Osteoblast (primary cell): ENCODE measurements at regions not wholly inside any gene's neighbourhood (a gene's known extent, or its start where the extent isn't known, plus 50 kb on each side); places are given as distances from the start of the nearest gene placed in this dataset.

ENCODE experiments used
- DNase-seq: peaks from one replicate; pipeline ENCODE4 v3.0.0; 2011; ENCODE audit warnings: low spot score, mixed read lengths; ENCODE audit not compliant: insufficient read length; ENCODE audit errors: missing footprints
- H2AFZ ChIP-seq: 2 replicates; pipeline ENCODE4 v1.6.0; 2011; ENCODE audit warnings: mild to moderate bottlenecking, low read length
- H3K27ac ChIP-seq: 2 replicates; pipeline ENCODE4 v1.5.1; 2011; ENCODE audit warnings: mild to moderate bottlenecking, low read depth, low read length, moderate library complexity
- H3K27me3 ChIP-seq: 2 replicates; pipeline ENCODE4 v1.6.0; 2012; ENCODE audit warnings: mild to moderate bottlenecking, control low read depth, inconsistent platforms, low read length, moderate library complexity; ENCODE audit not compliant: insufficient read depth
- H3K36me3 ChIP-seq: 2 replicates; pipeline ENCODE4 v1.5.1; 2011; ENCODE audit warnings: mild to moderate bottlenecking, low read length, control low read depth, moderate library complexity; ENCODE audit not compliant: insufficient read depth
- H3K4me1 ChIP-seq: 2 replicates; pipeline ENCODE4 v1.5.1; 2011; ENCODE audit warnings: mild to moderate bottlenecking, low read length, control low read depth, moderate library complexity; ENCODE audit not compliant: insufficient read depth
- H3K4me2 ChIP-seq: 2 replicates; pipeline ENCODE4 v1.6.0; 2011; ENCODE audit warnings: mild to moderate bottlenecking, low read length; ENCODE audit not compliant: insufficient read depth
- H3K4me3 ChIP-seq: fragments of 200-600 bp; sonication (generic); 3 replicates; pipeline ENCODE4 v1.5.1; 2012; ENCODE audit warnings: mild to moderate bottlenecking, low read length, inconsistent platforms; ENCODE audit not compliant: insufficient read depth
- H3K79me2 ChIP-seq: 2 replicates; pipeline ENCODE4 v1.6.0; 2012; ENCODE audit warnings: mild to moderate bottlenecking, low read length, control low read depth, inconsistent platforms; ENCODE audit not compliant: insufficient read depth
- H3K9me3 ChIP-seq: 2 replicates; pipeline ENCODE4 v1.5.1; 2011; ENCODE audit warnings: low read depth, low read length, control low read depth
- H4K20me1 ChIP-seq: 2 replicates; pipeline ENCODE4 v1.6.0; 2012; ENCODE audit warnings: mild to moderate bottlenecking, low read length, control low read depth; ENCODE audit not compliant: insufficient read depth
- TF ChIP-seq, protein P1 (sequence below): IDR thresholded peaks from 2 replicates; pipeline ENCODE4 v1.5.1; 2011; ENCODE audit warnings: mild to moderate bottlenecking, low read depth, low read length, moderate library complexity; ENCODE audit errors: extremely low read depth

DNA sequence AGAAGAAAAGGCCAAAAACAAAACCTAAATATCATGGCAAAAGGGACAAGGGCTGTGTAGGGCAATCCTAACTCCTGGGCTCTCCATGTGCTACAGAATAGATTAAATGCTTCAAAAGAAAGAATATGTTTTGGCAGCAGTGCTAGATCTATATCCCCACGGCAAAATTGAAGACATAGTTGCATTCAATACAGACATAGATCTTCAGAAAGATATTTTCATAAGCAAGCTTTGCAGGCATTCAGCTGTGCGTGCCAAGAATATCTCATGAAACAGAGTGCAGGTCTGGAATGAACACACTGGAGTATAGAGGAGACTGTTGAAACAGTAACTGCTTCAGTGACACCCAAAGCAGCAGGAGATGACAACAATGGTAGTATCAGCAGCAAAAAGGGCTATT, 1476.9 kb downstream of the ARAP2 start:
- H3K4me3 ChIP-seq, result no peak overlapping the region
- no peak for DNase-seq
- H3K36me3 ChIP-seq, result no peaks in the 10 kb centered on the region
- TF ChIP-seq, protein P1, sequence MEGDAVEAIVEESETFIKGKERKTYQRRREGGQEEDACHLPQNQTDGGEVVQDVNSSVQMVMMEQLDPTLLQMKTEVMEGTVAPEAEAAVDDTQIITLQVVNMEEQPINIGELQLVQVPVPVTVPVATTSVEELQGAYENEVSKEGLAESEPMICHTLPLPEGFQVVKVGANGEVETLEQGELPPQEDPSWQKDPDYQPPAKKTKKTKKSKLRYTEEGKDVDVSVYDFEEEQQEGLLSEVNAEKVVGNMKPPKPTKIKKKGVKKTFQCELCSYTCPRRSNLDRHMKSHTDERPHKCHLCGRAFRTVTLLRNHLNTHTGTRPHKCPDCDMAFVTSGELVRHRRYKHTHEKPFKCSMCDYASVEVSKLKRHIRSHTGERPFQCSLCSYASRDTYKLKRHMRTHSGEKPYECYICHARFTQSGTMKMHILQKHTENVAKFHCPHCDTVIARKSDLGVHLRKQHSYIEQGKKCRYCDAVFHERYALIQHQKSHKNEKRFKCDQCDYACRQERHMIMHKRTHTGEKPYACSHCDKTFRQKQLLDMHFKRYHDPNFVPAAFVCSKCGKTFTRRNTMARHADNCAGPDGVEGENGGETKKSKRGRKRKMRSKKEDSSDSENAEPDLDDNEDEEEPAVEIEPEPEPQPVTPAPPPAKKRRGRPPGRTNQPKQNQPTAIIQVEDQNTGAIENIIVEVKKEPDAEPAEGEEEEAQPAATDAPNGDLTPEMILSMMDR, result no peak
- no peaks in the 10 kb centered on the region for H4K20me1 ChIP-seq
- no peak overlapping the region for H3K27ac ChIP-seq
- H2AFZ ChIP-seq, result no peak overlapping the region
- H3K9me3 ChIP-seq, result peaks cover 3% of the 10 kb centered on the region
- no peak overlapping the region for H3K4me2 ChIP-seq
- no peaks in the 10 kb centered on the region for H3K79me2 ChIP-seq
- H3K27me3 ChIP-seq, result no peaks in the 10 kb centered on the region
- no peaks in the 10 kb centered on the region for H3K4me1 ChIP-seq

DNA sequence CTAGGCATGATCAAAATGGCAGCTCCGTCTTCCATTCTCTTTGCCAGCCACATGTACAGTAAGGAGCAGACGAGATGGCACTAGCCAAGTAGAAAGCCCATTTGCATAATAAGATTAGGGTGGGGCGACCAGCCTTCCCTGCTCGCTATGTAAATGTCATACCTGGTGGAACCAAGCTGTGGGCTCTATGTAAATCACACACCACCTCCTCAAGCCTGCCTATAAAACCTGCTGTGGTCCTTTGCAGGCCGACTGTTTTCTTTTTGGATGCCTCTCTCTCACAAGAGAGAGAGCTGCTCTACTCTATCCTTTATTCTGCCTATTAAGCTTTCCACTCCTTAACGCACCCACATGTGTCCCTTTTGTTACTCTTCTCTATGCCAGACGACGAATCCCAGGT, 1472.7 kb downstream of the ARAP2 start:
- no peaks in the 10 kb centered on the region for H3K79me2 ChIP-seq
- H2AFZ ChIP-seq, result no peak overlapping the region
- no peak overlapping the region for H3K4me3 ChIP-seq
- H3K4me1 ChIP-seq, result no peaks in the 10 kb centered on the region
- no peak for DNase-seq
- TF ChIP-seq, protein P1, result no peak
- H3K27me3 ChIP-seq, result no peaks in the 10 kb centered on the region
- no peaks in the 10 kb centered on the region for H3K36me3 ChIP-seq
- peaks cover 2% of the 10 kb centered on the region for H3K9me3 ChIP-seq
- H3K27ac ChIP-seq, result no peak overlapping the region
- no peak overlapping the region for H3K4me2 ChIP-seq
- no peaks in the 10 kb centered on the region for H4K20me1 ChIP-seq

DNA sequence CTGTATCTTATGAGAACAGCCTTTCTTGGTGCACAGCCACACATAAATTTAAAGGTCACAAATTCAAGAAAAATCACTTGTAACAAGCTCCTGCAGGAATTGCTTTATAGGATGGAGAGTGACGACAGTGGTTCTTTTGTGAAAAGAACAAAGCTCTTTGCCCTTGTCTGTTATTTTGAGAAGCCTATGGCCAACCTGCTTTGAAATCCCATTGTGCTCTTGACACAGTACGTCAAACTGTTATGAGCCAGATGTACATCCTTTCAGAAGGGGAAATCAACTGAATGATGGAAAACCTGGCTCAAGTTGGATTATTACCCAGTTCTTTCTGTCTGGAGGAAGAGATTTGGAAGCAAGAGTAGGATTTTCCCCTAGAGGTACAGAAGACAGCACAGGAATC, 1454.2 kb downstream of the ARAP2 start:
- H3K27ac ChIP-seq, result no peak overlapping the region
- H3K4me3 ChIP-seq, result no peak overlapping the region
- no peaks in the 10 kb centered on the region for H3K4me1 ChIP-seq
- no peaks in the 10 kb centered on the region for H4K20me1 ChIP-seq
- H3K79me2 ChIP-seq, result no peaks in the 10 kb centered on the region
- no peak for DNase-seq
- no peaks in the 10 kb centered on the region for H3K9me3 ChIP-seq
- H3K36me3 ChIP-seq, result no peaks in the 10 kb centered on the region
- no peaks in the 10 kb centered on the region for H3K27me3 ChIP-seq
- no peak overlapping the region for H2AFZ ChIP-seq
- no peak overlapping the region for H3K4me2 ChIP-seq
- TF ChIP-seq, protein P1, result no peak

DNA sequence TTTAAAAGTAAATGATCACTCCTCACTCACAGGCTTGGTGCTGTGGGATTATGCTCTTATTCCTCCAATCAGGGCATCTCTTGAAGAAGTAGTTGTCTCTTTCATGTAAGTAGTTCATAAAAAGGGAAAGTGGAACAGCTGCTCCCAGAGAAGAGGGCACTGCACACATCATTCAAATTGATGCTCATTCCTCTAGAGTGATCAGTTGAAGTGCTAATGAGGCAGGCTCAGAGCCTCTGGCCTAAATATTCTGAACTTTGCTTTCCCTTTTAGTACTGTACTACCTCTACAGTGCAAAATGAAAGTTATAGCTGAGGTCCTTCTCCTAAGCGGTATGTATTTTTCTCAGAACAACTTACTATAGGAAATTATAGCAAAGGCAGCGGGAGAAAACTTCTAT, 1453.1 kb downstream of the ARAP2 start:
- Histone ChIP-seq H4K20me1 (no peaks in the 10 kb centered on the region), H3K27me3 (no peaks in the 10 kb centered on the region), H3K4me1 (no peaks in the 10 kb centered on the region), H3K36me3 (no peaks in the 10 kb centered on the region), H3K79me2 (no peaks in the 10 kb centered on the region), H3K27ac (no peak overlapping the region), H3K4me3 (no peak overlapping the region), H3K4me2 (no peak overlapping the region), H3K9me3 (no peaks in the 10 kb centered on the region), H2AFZ (no peak overlapping the region)
- no peak for DNase-seq
- TF ChIP-seq, protein P1, result no peak
